ENCODE measurements at regions not wholly inside any gene's neighbourhood (a gene's known extent, or its start where the extent isn't known, plus 50 kb on each side); places are given as distances from the start of the nearest gene placed in this dataset.
A peak's percentile ranks its signal among the peaks of the same experiment; 100 is the strongest.

DNA sequence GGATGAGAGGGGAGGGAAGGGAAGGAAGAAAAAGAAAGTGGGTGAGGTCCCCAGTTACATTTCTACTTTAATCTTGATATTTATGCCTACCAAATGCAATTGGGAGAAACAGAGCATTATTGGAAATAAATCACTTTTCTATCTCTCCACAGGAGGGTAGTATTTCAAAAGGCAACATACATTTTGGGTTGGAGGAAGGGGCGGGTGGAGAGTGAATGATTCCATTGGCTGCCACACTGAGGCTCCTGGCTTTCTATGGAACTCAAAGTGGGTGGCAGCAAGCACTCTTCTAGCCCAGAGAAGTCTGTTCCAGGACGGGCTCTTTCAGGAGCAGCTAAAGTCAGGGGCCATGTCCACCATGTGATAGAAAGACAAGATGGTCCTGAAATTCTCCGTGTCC, 441.3 kb downstream of the DAD1 start:
- no peak for TF ChIP-seq NFIC (IDR thresholded peaks at IDR 0.05)
- TF ChIP-seq TEAD4 (IDR thresholded peaks at IDR 0.05): no peak
- TF ChIP-seq, protein P1, sequence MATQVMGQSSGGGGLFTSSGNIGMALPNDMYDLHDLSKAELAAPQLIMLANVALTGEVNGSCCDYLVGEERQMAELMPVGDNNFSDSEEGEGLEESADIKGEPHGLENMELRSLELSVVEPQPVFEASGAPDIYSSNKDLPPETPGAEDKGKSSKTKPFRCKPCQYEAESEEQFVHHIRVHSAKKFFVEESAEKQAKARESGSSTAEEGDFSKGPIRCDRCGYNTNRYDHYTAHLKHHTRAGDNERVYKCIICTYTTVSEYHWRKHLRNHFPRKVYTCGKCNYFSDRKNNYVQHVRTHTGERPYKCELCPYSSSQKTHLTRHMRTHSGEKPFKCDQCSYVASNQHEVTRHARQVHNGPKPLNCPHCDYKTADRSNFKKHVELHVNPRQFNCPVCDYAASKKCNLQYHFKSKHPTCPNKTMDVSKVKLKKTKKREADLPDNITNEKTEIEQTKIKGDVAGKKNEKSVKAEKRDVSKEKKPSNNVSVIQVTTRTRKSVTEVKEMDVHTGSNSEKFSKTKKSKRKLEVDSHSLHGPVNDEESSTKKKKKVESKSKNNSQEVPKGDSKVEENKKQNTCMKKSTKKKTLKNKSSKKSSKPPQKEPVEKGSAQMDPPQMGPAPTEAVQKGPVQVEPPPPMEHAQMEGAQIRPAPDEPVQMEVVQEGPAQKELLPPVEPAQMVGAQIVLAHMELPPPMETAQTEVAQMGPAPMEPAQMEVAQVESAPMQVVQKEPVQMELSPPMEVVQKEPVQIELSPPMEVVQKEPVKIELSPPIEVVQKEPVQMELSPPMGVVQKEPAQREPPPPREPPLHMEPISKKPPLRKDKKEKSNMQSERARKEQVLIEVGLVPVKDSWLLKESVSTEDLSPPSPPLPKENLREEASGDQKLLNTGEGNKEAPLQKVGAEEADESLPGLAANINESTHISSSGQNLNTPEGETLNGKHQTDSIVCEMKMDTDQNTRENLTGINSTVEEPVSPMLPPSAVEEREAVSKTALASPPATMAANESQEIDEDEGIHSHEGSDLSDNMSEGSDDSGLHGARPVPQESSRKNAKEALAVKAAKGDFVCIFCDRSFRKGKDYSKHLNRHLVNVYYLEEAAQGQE (IDR thresholded peaks at IDR 0.05; ENCODE audit: low read depth): no peak
- TF ChIP-seq TCF12 (IDR thresholded peaks at IDR 0.05; ENCODE audit: low read depth): no peak
- no peak for TF ChIP-seq ZBTB7A (IDR thresholded peaks at IDR 0.05; ENCODE audit: low read depth)
- peak; percentile 43 for TF ChIP-seq RAD21 (IDR thresholded peaks at IDR 0.05; ENCODE audit: low read depth)
- no peak for TF ChIP-seq TAF1 (IDR thresholded peaks at IDR 0.05; ENCODE audit: low read depth)
- no peak for TF ChIP-seq EP300 (IDR thresholded peaks at IDR 0.05; ENCODE audit: borderline replicate concordance)
- TF ChIP-seq YY1 (IDR thresholded peaks at IDR 0.05; ENCODE audit: low read depth): no peak
- no peak for TF ChIP-seq CEBPB (IDR thresholded peaks at IDR 0.05)
- TF ChIP-seq, protein P2, sequence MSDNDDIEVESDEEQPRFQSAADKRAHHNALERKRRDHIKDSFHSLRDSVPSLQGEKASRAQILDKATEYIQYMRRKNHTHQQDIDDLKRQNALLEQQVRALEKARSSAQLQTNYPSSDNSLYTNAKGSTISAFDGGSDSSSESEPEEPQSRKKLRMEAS (IDR thresholded peaks at IDR 0.05): no peak
